Panc1 (cell line): ENCODE measurements at regions not wholly inside any gene's neighbourhood (a gene's known extent, or its start where the extent isn't known, plus 50 kb on each side); places are given as distances from the start of the nearest gene placed in this dataset.

Source experiments
- ATAC-seq: fragments of 200-7000 bp; cut with Tn5 transposase; 2 replicates; pipeline ENCODE4 v1.9.1; 2020; ENCODE audit warnings: mild to moderate bottlenecking, moderate library complexity
- BruUV-seq: library from RNA; stranded (reverse); fragments of 400-500 nt; replicated peaks from 2 replicates; lab custom pipeline; 2021; lab: Mats Ljungman, UMichigan
- CTCF ChIA-PET: fragments of 300-600 bp; sonication (Branson Sonifier 250); formaldehyde crosslinking; loops from one replicate; lab custom pipeline; 2022; ENCODE audit warnings: antibody characterized with exemption; lab: Charles Lee
- POLR2A ChIA-PET: fragments of 300-600 bp; sonication (Branson Sonifier 250); formaldehyde crosslinking; loops from one replicate; lab custom pipeline; 2022; ENCODE audit warnings: antibody characterized with exemption; lab: Charles Lee
- DNase-seq: peaks from one replicate; pipeline ENCODE4 v3.0.0-alpha.2; 2010; ENCODE audit warnings: low read depth, low spot score
- H3K27ac ChIP-seq: 2 replicates; pipeline ENCODE4 v1.5.1; 2011; ENCODE audit warnings: mild to moderate bottlenecking, low read length, inconsistent platforms
- H3K27me3 ChIP-seq: fragments of 200-500 bp; sonication (Bioruptor generic); 2 replicates; pipeline ENCODE4 v1.6.0; 2014; ENCODE audit warnings: low read length, inconsistent platforms; ENCODE audit not compliant: control insufficient read depth, insufficient read depth
- H3K36me3 ChIP-seq: fragments of 200-500 bp; sonication (Bioruptor generic); 2 replicates; pipeline ENCODE4 v1.5.1; 2014; ENCODE audit warnings: inconsistent platforms, mild to moderate bottlenecking, low read length, moderate library complexity; ENCODE audit not compliant: control insufficient read depth, insufficient read depth
- H3K4me1 ChIP-seq: 2 replicates; pipeline ENCODE4 v1.5.1; 2011; ENCODE audit warnings: inconsistent platforms, mild to moderate bottlenecking, low read length, moderate library complexity; ENCODE audit not compliant: control insufficient read depth, insufficient read depth
- H3K4me3 ChIP-seq, 2 experiments: 2 replicates each; pipeline ENCODE4 v1.5.1; 2011 to 2012; ENCODE audit warnings: low read depth in 2 of 2, low read length in 2 of 2, mild to moderate bottlenecking in 2 of 2, inconsistent platforms in 1 of 2, moderate library complexity in 1 of 2
- H3K9me3 ChIP-seq: fragments of 200-500 bp; sonication (Bioruptor generic); 2 replicates; pipeline ENCODE4 v1.5.1; 2014; ENCODE audit warnings: low read depth, mild to moderate bottlenecking, inconsistent platforms, low read length, moderate library complexity; ENCODE audit not compliant: control insufficient read depth, insufficient read depth
- CTCF ChIP-seq: fragments of 450-650 bp; IDR thresholded peaks from 2 replicates; pipeline ENCODE4 v1.5.1; 2017; ENCODE audit warnings: mild to moderate bottlenecking
- POLR2AphosphoS5 ChIP-seq: IDR thresholded peaks from 2 replicates; pipeline ENCODE4 v1.6.1; 2012; ENCODE audit warnings: mild to moderate bottlenecking, low read depth, low read length, moderate library complexity
- REST ChIP-seq, 2 experiments: IDR thresholded peaks; 2 replicates each; pipeline ENCODE4 v1.6.1; 2011 to 2012; ENCODE audit warnings: low read depth in 2 of 2, control low read depth in 1 of 2, low read length in 1 of 2, mild to moderate bottlenecking in 1 of 2, moderate library complexity in 1 of 2; ENCODE audit not compliant: insufficient read depth in 1 of 2
- SIN3A ChIP-seq: IDR thresholded peaks from 2 replicates; pipeline ENCODE4 v1.6.1; 2012; ENCODE audit warnings: low read depth, mild to moderate bottlenecking, low read length, moderate library complexity, borderline replicate concordance; ENCODE audit not compliant: insufficient read depth
- TCF7L2 ChIP-seq: IDR thresholded peaks from 2 replicates; pipeline ENCODE4 v1.6.1; 2011; ENCODE audit warnings: mild to moderate bottlenecking, low read depth, low read length, inconsistent platforms
- in situ Hi-C: cut with HindIII; loops from 2 replicates; pipeline ENCODE4 v1.10.0; 2016; ENCODE audit warnings: low sequenced_read_pairs, low pct_unique_long_range_greater_than_20kb
- intact Hi-C: fragments of 100-400 bp; cut with micrococcal nuclease; formaldehyde crosslinking; loops from one replicate; pipeline ENCODE4 v1.10.0; 2022; ENCODE audit not compliant: unreplicated experiment

- intact Hi-C loops (no loop called here), in situ Hi-C loops (no loop called here)
- DNase-seq: no peak
- Histone ChIP-seq H3K9me3 (no peaks in the 10 kb centered on the region), H3K27me3 (peaks cover 14% of the 10 kb centered on the region), H3K4me1 (no peaks in the 10 kb centered on the region), H3K36me3 (no peaks in the 10 kb centered on the region), H3K4me3 (no peak overlapping the region), H3K27ac (no peak overlapping the region)
- ChIA-PET CTCF (no interaction called here), POLR2A (no interaction called here)
- TF ChIP-seq CTCF (no peak), POLR2AphosphoS5 (no peak), TCF7L2 (no peak), REST (IDR thresholded peaks at IDR 0.05; ENCODE audit: insufficient read depth in 1 of 2, low read depth in 2 of 2, low read length in 1 of 2) (no peak), SIN3A (no peak)
- ATAC-seq: no peak
- no TSS peak for BruUV-seq
These were observed 648.0 kb downstream of the GALR1 start for GRCh38 chr18:77897606-77898005.

- intact Hi-C loops (no loop called here), in situ Hi-C loops (no loop called here)
- no peaks in the 10 kb centered on the region for H3K4me1 ChIP-seq
- H3K9me3 ChIP-seq: no peaks in the 10 kb centered on the region
- ChIA-PET CTCF (no interaction called here), POLR2A (no interaction called here)
- DNase-seq (peak; percentile 7), ATAC-seq (peak; percentile 99)
- peak overlapping the region; percentile 19 to 48 for H3K4me3 ChIP-seq
- H3K36me3 ChIP-seq: no peaks in the 10 kb centered on the region
- no TSS peak for BruUV-seq
- peaks cover 17% of the 10 kb centered on the region for H3K27me3 ChIP-seq
- TF ChIP-seq POLR2AphosphoS5 (no peak), CTCF (peak; percentile 100), REST (IDR thresholded peaks at IDR 0.05; ENCODE audit: insufficient read depth in 1 of 2, low read depth in 2 of 2, low read length in 1 of 2) (no peak)
- H3K27ac ChIP-seq: no peak overlapping the region
These were observed 650.5 kb downstream of the GALR1 start for GRCh38 chr18:77899972-77900754.
